Activated CD4-positive, alpha-beta T cell treated with anti-CD3 and anti-CD28 coated beads, Interleukin-2, amount 50 U/mL, for 48 hours (primary cell): ENCODE measurements at regions not wholly inside any gene's neighbourhood (a gene's known extent, or its start where the extent isn't known, plus 50 kb on each side); places are given as distances from the start of the nearest gene placed in this dataset.
A peak's percentile ranks its signal among the peaks of the same experiment; 100 is the strongest.

Experiments
- DNase-seq, 2 experiments: peaks; one replicate each; pipeline ENCODE4 v3.0.0-alpha.2; 2020

DNA sequence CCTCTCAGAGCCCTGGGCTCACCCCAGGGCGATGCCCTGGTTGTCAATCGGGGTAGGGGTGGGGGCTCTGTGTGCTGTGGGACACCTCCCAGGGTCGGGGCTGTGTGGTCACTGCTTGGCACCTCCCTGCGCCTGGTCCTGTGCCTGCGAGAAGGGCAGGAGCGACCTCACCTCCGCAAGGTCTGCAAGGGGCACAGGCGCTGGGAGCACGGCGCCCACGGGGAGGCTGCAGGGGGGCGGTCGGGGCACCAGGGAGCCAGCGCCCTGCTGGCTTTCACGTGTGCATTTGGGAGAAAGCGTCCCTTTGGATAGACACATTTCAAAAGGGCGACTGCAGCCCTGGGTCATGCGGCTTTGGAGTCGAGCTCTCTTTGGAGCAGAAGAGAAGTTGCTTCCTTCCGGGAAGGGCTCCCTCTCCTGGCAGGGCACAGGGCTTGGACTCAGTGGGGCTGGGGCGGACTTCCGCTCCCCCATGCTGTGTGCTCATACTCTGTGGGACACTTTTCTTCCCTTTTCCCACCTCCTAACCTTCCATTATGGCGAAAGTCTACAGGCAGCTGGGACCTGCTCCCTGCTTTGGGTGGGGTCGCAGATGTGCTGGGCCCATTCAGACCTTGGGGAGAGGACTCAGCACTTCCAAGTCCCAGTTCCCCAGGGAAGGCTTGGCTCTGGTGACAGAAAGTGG is 52.9 kb upstream of the SLC28A3 start:
- no peak for DNase-seq

DNA sequence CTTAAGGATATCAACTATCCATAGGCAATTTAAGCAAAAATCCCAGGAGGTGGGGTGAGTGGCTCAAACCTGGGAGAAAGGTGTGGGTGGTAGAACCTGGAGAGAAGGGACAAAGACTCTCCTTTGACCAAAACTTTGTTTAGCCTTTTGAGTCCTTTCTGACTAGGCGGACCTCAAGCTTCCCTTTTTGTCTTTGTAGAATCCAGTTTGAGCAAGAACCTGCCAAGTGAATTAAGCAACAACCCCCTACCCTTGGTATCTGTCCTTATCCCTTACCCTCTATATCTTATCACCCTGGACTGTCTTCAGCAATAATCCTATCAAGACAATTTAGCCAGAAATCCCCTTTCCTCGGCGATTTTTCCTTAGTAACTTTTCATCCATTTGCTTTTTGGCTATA is 53.5 kb upstream of the SLC28A3 start:
- DNase-seq, result no peak

DNA sequence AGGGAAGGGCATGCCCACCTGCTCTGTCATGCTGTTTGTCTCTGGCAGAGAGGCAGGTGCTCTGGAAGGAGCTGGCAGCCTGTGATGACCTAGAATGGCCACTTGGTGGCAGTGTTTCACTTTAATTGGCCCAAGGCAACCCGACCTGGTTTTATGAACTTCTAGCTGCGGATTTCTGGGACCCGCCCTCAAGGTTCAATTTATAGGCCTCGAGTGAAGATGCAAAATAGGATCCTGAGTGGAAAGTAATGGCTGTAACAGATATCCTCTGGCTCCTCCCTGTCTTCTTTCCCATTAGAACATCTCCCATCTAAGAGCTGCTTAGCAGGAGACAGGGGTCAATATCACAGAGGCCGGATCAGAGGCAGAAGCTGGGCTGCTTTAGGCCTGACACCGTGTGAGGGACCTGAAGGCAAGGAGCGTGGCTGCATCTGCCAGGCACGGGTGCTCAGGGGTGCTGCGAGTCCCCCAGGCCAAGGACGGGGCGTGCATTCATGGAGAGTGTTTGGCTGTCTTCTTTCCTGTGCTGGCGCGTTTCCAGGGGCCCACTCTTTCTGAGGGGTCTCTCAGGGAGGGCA is 56.7 kb upstream of the SLC28A3 start:
- peak; percentile 58 to 71 for DNase-seq

DNA sequence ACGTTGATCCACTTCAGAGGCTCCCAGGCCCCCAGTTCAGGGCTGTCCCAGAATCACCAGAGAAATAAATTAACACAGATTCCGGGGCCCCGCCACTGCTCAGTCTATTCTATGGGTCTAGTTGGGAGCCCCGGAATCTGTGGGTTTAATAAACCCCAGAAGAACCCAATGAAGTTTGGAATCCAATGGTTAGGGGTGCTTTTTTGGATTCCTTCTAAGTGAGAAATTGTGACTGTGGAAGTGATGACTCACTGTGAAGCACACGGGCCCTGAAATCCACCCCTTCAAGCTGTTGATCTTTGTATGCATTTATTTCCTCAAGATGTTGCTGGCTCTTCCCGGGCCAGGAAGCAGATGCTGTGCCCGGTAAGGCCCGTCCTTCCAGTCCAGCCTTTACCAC is 57.3 kb upstream of the SLC28A3 start:
- no peak for DNase-seq

DNA sequence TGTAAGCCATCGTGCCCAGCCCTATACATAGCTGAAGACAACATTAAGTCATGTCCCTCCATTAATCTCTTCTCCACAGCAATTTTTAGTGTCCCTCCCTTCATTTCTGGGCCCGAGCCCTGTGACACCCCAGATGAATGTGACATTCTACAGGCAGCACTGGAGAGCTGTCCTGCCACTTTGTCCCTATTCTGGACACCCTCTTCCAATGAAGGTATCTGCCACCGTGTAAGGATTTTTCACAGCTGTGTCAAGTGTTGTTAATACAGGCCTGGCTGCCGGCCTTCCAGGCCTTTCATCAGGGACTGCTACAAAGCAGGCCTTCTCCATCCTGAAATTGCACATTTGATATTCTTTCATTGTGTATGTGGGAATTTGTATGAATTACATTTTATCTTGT is 62.0 kb upstream of the SLC28A3 start:
- no peak for DNase-seq

DNA sequence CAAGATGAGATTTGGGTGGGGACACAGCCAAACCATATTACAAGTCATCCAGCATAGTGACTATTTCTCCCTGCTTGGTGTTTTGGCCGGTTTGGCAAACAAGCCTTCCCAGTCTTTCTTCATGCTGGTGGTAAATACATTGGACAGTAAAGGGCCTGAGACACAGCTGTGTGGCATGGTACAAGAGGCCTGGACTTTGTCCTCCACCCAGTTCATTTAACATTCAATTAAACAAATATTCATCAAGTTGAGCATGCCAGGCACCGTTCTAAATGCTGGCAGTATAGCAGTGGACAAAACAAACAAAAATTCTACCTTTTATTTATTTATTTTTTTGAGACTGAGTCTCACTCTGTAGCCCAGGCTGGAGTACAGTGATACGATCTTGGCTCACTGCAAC is 62.7 kb upstream of the SLC28A3 start:
- no peak for DNase-seq

DNA sequence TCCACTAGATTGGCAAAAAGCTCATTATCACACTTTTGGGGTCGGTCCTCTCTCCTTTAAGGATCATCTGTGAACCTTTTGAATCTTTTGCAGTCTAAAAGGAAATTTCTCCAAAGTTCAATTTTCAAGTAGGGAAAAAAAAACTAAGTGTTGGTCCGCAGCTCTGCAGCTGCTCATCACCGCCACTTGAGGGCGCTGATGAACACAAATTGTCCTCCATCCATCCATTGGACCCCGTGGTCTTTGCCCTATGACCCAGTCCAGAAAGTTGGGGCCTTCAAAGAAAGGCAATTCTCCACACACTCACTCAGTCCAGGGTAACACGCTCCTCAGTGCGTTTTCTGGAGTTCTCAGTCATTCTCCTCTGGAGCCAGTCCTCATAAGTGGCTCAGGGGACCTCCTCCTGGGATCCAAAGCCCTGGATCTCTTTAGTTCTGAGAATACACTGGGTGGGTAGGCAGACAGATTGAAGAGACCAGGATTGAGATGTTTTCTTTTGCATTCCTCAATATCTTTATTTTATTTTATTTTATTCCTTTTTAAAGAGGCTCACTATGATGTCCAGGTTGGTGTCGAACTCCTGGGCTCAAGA is 63.6 kb upstream of the SLC28A3 start:
- DNase-seq, result no peak

DNA sequence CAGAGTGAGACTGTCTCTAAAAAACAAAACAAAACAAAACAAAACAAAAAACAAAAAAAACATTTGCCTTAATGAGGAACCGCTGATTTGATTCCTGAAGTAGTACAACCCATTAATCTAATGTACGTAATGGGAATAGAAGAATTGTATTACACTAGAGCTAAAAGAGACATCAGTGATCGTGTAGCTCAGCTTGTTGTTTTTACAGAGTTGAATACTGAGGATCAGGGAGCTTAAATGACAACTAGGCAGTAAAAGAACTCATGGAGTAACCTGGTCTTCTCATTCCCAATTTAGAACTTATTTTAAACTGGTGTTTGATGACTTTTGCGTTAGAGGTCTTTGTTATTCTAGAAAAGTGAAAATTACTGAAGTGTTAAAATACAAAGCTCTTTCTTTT is 65.1 kb upstream of the SLC28A3 start:
- DNase-seq, result no peak

DNA sequence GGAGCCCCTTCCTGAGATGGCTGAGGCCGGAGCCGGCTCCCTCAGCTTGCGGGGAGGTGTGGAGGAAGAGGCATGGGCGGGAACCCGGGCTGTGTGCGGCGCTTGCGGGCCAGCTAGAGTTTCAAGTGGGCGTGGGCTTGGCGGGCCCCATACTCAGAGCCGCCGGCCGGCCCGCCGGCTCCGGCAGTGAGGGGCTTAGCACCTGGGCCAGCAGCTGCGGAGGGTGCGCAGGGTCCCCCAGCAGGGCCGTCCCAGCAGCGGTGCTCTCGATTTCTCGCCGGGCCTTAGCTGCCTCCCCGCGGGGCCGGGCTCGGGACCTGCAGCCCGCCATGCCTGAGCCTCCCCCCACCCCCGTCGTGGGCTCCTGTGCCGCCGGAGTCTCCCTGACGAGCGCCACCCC is 67.9 kb upstream of the SLC28A3 start:
- no peak for DNase-seq

DNA sequence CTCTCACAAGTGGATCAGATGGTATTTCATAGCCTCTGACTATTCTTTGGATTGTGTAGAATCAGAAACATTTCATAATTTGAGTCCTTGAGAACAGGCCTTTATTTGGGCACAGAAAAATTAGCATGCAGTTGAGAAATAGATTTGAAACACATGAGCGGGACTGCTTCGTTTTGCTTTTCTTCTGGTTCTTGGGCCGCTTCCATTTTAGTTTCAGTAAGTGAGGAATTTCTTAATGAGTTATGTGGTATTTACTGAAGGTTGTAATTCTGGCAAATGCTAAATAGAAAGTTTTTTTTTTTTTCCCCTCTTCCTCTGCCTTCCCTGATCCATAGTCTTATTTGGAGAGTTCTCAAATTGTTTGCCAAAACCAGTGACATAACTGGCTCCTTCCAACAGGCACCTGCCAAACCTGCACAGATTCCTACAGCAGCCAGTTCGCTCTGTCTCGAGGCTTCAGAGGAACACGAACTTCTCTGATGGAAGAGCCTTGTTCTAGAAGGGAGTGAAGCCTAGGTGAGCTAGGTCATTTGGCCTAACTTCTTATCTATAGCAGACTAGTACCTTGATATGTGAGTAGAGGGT is 71.2 kb upstream of the SLC28A3 start:
- no peak for DNase-seq

DNA sequence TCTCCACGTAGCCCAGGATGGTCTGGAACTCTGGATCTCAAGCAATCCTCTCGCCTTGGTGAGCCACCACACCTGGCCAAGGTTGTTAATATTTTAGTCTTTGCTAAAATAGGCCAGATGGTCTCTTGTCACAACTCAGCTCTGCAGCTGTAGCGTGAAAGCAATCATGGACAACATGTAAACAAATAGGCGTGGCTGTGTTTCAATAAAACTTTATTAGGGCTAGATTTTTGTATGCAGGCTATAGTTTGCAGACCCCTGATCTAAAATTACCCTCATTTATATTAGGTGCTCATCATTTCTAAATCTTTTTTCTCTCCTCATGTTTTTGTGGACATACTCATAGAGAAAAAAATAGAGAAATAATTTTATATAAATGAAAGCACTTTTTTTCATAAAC is 72.1 kb upstream of the SLC28A3 start:
- no peak for DNase-seq

DNA sequence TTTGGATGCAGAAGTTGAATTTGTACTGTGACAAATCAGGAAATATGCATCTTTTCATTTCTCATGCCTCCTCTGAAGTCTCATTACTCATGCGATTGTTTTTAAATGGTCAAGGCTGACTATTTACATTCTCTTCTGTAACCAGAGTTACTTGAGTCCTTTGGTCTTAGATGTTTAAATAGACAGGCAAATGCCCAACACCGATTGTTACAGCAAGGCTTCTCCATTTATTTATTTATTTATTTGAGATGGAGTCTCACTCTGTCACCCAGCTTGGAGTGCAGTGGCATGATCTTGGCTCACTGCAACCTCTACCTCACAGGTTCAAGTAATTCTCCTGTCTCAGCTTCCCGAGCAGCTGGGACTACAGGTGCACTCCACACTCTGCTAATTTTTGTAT is 72.7 kb upstream of the SLC28A3 start:
- no peak for DNase-seq

DNA sequence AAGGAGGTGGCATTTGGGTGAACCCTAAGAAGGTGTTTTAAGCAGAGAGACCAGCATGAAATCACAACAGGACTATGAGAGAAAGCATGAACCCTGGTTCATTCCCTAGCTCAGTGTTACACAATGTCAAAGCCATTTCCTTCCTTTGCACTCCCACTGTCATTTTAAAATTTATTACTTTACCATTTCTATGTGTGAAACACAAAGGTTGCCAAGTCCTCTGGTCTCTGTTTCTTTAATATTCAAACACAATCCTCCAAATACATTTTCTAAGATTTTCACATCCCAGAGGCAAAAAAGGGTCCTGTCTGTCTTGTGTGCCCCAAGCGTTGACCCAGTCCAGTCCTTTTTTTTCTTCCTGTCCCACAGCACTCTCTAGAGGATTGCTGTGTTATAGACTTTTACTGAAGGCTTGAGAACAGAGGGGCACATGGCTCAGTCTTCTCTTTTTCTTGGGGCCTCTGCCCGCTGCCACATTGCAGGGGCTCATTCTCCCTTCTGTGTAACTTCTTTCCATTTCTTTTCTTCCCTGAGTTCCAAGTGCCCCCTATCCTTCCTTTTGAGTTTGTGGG is 78.6 kb upstream of the SLC28A3 start:
- no peak for DNase-seq

DNA sequence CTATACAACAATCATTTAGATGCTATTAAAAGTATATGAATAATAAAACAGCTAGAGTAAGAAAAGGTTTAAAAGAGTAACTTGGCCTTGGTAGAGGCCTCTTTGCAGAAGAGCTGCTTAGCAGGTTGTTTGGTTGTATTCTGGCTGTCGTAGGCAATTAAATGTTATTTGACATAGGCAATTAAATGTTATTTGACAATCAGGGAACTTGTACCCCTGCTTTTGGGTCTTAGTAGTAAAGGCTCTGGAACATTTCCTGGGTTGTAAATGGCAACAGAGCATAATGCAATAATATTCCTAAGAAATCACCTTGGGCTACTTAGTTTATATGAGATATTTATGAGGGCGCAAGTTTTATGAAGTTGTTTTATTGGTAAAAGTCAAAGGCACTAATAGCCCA is 84.4 kb upstream of the SLC28A3 start:
- no peak for DNase-seq

DNA sequence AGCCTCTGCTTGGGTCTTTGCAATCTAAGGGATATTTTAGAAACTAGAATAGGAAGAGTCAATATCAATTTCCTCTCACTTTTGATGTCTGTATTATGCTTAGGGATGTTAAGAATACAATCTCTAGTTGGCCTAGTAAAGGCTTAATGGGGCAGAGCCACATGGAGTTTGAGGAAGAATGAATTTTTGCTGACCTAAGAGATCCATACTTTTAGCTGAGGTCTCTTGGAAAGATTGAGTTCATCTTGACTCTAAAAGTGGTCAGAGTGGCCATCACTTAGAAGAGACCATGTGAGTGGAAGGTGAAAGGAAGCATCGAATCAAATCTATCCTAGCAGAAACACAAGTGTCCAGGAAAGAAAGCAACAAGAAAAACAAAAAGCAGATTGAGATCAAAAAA is 92.2 kb upstream of the SLC28A3 start:
- no peak for DNase-seq

DNA sequence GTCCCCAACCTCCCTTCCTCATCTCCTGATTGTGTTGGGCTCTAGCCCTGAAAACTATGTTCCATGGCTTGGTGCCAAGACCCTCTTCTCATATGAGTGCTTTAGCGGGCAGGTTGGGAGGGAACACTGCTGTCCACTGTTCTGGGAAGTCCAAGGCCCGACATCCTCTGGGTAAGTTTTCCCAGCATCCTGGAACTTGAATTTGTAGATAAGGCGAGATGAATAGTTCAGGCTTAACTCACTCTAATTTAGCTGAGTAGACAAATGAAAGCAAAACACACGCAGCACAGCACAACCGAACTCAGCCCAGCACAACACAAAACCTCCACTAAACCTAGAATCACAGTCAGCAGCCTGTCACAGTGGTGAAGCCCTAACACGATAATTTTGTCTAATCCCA is 95.3 kb upstream of the SLC28A3 start:
- no peak for DNase-seq

DNA sequence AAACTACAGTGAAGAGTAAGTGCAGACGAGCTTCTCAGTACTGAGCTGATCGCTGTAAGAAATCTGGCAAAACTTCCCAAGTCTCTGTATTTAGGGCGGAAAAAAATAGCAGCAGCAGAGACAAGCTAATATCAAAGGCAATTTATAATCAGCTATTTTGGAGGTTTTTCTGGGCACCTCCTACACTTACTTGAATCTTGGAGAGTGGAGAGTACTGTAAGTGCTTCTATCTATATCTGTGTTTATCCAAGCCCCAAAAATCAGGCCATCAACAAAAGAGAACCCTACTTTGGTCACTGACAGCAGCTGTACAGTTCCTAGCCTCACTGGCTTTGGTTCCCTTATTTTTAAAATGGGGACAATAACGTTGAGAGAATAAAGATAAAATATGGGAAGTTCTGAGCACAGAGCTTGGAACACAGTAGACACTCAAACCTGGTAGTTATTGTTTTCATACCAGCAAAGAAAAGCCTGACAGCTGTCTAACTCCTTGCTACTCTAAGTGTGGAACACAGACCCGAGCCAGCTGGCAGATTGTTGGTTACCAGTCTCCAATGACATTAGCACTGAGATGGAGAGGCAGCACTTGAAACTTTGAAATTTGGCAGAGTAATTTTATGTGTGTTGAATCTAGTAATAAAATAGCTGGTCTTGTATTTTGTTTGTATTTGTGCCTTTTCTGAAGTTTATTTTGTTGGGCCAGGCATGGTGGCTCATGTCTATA is 96.0 kb upstream of the SLC28A3 start:
- DNase-seq, result no peak

DNA sequence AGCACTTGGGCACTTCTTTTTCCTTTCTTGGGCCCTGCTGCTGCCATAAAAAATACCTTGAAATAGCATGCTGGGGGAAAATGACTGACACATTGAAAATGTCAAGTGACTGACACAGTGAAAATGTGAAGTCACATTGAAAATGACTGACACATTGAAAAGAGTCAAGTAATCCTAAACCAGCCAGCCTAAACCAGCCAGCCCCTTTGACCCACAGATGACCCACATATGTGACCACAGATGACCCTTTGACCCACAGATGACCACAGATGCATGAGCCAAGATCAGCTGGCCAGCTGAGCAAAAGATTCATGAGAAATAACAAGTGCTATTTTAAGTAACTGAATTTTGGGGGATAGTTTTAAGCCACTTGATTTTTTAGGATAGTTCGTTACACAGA is 97.8 kb upstream of the SLC28A3 start:
- no peak for DNase-seq

DNA sequence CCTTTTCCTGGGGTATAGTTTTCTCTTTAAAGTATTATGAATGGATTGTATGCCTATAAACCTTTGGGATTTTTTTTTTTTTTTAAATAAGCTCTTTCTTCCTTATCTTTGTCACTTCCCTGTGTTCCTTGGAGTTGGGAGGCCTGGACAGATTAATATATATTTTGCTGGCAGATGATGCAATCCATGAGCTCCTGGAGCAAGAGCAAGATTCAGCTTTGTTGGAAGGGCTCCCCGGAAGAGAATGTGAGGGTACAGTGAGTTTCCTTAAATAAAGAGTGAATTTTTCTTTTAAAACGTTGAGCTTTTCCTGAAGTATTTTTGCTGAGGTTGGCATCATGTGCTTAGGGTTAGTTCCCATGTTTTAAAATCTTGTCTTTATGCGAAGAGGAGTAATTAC is 98.7 kb upstream of the SLC28A3 start:
- DNase-seq, result no peak

DNA sequence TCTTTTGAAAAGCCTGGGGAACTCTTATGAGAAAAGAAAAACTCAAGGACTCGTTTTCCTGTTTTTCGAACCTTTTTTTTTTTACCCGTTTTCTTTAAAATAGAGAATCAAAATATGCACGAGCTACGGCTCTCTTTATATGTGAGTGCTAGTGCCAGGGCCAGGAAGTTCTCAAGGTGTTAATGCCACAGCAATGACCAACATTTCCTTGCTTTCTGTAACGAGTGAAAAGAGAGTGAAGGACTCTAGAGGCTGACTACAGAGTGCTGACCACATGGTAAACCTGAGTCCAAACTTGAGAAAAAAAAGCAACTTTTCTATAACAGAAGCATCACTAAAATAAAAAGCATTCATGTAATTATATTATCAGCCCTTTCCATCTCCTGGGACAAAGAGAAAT is 102.2 kb upstream of the SLC28A3 start:
- no peak for DNase-seq

DNA sequence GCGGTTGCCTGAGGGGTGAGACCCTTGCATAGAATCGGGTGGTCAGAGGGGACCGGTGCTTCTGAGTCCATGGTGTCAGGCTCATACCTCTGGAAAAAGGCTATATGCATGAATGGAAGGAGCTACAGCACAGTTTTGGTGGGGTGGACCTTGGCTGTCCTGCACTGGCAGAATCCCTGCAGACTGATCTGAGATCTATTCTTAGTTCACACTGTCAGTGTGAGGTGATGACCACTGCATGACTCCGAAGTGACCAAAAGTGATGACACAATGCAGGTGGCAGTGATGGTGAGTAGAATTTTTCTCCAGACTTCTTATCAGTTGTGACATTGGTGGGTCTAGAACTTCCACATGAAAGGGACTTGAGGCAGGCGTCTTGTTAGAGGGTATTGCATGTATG is 105.2 kb upstream of the SLC28A3 start:
- DNase-seq, result no peak

DNA sequence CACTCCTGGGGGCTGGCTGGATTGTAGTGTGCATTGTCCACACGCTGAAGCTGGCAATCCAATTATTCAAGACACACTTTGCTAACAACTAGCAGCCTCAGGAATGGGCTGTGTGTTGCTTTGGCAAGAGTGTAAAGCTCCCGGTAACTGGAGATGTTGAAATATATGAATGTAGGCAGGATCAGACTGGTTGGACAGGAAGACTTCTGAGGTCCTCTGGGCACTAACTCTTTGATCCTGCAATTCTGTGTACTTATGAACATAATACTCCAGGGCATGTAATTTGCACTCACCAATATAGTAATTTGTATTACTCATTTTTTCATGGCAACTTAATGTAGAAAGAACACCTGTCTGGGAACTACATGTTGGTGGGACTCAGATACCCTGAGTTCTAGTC is 106.7 kb upstream of the SLC28A3 start:
- DNase-seq, result no peak

DNA sequence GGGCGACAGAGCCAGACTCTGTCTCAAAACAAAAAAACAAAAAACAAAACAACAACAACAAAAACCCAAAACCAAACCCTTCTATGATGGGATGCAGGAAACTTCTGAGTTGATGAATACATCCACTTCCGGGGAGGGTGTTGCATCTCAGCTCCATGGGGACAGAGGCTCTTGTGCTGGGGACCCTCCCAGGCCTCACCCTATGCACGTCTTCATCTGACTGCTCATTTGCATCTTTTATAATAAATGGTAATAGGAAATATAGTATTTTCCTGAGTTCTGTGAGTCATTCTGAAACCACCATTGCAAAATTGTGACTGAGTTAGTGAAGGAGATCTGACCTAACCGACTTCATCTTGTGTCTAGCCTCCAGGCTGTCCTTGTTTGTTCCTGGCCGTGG is 109.5 kb upstream of the SLC28A3 start:
- DNase-seq, result no peak

DNA sequence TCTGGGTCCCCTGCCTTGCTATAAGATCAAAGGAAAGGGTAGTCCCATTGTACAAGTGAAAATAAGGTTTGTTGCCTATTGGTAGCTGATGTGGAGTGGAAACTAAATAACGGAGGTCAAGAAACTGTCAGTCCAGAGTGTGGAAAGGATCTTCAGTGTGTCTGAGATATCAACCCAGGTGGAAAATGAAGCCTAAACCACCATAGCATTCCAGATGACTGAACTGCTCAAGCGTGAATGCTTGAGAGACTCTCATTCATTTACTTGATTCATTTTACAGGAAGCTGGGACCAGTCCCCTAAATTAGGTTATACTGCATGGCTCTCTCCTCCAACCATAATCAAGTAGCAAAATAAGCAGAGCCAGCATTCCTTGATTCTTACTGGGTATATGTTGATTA is 116.0 kb upstream of the SLC28A3 start:
- DNase-seq, result no peak
